ENCODE measurements at regions not wholly inside any gene's neighbourhood (a gene's known extent, or its start where the extent isn't known, plus 50 kb on each side); places are given as distances from the start of the nearest gene placed in this dataset.
"Not testable (repeated sequence)": the region's sequence is repeated elsewhere in the genome, so short reads cannot be mapped to it uniquely, and the experiment has no call there.

DNA sequence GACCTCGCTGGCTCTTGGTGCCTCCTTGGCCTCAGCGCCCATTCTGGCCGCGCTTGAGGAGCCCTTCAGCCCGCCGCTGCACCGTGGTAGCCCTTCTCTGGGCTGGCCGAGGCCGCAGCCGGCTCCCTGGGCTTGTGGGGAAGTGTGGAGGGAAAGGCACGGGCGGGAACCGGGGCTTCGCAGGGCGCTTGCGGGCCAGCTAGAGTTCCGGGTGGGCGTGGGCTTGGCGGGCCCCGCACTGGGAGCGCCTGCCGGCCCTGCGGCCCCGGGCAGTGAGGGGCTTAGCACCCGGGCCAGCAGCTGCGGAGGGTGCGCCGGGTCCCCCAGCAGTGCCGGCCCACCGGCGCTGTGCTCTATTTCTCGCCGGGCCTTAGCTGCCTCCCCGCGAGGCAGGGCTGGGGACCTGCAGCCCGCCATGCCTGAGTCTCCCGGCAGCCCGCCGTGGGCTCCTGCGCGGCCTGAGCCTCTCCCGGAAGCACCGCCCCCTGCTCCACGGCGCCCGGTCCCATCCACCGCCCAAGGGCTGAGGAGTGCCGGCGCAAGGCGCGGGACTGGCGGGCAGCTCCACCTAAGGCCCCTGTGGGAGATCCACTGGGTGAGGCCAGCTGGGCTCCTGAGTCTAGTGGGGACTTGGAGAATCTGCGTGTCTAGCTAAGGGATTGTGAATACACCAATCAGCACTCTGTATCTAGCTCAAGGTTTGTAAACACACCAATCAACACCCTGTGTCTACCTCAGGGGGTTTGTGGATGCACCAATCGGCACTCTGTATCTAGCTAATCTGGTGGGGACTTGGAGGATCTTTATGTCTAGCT lies 141.1 kb downstream of the SLCO4C1 start:
- DNase-seq: not testable (repeated sequence)

DNA sequence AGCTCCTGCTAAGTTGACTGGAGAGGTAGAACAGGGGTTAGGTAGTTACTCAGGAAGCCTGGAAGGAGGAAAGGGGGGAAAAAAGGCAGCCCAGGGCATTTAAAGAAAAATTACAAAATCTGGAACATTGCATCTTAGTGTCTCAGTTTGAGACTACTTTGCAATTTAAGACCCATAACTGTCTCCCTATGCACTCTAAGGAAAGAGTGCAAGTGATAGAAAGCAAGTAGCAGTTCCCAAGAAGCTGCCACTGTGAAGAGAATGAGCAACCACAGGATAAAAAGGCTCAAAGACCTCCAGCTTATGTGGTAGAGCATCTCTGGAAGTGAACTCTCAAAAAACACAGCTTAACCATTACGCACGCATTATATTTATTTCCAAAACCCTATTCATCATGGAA lies 141.8 kb downstream of the SLCO4C1 start:
- DNase-seq: no peak

DNA sequence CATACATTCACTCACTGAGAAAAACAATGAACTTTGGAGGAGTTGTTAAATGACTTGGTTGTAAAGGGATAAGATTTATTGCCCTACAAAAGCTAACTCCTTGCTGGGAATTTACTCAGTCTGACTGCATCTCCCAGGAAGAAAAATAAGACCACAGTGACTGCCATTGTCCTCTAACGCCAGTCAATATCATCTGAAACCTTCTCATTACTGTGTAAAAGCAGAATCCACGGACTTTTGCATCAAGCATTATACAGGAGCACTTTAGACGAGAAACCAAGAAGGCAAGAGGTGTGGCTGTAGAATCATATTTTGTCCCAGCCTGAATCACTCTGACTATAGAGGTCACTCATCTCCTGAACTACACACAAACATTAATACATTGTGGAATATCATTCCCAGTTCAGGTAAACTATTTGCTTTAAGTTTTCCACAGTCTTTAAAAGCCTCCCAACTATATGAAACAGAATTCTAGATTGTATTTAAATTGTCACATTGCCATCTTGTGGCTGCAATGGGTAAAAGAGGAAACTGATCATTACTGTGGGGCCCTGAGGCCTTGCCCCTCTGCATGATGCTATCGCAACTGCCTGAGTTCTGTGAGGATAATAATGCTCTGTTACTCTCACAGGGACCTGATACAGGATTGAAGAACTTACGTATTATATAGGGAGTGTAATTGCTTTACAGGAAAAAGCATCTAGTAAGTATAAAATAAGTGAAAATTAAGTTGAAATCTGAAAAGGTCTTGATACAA lies 142.9 kb downstream of the SLCO4C1 start:
- no peak for DNase-seq

DNA sequence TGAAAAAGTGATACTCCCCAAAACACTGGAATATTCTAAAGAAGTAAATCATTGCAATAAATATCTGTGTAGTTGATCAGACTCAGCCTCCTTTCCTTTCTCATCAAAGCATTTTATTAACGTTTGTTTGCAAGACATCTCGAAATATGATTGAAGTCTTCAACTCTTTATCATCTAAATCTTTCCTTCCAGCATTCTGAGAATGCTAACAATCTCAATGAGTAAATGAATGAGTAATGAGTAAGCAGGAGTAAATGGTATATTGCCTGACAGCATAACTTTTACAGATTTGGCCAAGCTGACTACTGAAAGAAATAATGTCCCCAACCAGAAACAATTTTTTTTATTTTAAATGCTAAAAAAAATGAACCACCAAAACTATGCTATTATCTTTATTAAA lies 157.1 kb downstream of the SLCO4C1 start:
- no peak for DNase-seq

DNA sequence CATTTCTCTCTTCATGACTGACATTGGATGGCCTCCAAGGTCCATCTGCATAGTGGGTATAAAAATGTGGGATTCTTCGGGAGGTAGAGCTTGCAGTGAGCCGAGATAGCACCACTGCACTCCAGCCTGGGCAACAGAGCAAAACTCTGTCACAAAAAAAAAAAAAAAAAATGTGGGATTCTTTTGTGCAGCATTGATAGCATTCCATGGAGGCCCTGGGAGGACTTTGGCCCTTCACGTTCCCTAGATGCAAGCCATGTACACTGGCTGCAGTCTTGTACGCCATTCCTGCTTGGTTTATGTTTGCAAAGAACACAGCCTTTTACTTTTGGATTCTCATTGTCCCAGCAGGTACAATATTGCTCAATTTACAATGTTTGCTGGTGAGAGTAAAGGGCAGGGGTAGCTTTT lies 157.8 kb downstream of the SLCO4C1 start:
- DNase-seq: no peak

DNA sequence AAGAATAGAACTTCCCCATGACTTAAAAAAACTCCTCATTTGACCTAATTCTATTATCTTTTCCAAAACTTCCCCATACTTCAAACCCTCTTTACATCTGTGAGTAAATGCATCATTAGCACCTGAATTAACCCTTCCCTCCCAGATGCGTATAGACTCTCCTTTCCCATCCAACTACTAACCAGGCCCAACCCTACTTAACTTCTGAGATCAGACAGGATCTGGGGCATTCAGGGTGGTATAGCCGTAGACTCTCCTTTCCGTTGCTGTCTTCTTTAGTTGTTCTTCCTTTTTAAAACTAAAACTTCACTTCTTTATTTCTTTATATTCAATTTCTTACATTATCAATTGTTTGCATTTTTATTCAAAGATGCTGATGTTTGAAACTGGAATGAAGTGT lies 165.2 kb downstream of the SLCO4C1 start:
- DNase-seq: no peak

DNA sequence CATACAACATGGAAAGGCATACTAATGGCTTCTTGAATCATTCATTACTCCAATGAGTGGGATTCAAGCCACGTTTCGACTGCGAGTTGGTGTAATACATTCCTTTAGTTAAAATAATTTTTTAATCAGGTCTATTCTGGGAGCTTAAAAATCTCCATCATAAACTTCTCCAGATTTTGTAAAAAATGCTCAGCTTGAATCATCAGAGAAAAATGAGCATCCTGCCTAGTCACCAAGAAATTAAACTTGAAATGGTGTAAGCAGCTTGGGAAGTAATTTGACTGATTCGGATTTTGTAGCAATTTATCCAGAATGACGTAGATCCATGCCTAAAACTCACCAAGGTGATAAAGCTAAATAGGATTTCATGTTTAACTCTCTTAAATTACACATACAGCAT lies 165.7 kb downstream of the SLCO4C1 start:
- DNase-seq: no peak

DNA sequence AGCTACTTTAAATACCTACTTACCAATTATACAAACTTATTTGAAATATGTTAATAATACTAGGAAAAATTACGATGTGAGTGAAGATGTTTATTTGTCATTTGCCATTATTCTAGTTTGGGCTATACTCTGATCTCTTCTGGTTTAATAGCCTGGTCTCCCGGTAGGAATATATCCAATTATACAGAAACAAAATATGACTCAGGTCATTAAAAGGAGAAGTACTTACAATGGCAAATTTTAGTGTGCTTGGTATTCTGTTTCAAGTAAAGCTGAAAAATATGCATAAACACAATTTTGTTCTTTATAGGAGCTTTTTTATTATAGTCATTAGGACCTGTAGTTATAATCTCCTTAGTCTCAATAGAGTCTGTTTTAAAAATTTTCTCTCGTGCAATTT lies 176.8 kb downstream of the SLCO4C1 start:
- DNase-seq: no peak

DNA sequence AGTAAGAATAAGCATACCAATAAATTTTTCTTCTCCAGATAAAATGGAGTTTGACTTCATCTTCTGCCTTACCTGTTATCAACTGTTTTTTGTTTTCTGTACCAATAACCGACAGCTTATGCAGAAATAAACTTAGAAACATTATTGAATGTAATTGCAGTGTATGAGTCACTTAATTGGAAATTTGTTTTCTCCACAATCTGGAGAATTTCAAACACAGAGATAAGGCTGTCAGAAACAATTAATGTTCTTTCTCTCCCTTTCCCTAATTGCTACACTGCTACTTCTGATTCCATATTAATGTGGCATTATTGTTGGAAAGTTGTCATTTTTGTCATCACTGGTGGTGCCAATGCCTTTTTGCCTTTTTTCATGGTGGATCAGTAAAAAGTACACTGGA lies 180.3 kb downstream of the SLCO4C1 start:
- DNase-seq: no peak

DNA sequence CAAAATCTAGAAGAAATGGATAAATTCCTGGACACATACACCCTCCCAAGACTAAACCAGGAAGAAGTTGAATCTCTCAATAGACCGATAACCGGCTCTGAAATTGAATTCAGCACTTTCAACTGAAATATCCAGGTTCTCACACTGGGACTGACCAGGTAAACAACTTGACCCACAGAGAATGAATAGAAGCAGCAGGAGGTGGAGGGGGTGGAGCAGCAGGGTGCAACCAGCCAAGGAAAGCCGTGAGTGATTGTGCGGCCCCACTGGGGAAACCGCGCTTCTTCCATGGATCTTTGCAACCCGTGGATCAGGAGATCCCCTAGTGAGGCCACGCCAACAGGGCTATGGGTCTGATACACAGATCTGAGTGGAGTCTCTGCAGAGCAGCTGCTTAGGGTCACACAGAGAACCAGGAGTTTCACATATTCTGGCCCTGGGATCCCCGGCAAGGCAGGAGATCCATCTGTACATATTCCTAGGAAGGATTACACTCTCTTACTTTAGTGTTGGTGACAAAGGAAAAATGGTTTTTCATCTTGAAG lies 181.5 kb downstream of the SLCO4C1 start:
- no peak for DNase-seq

DNA sequence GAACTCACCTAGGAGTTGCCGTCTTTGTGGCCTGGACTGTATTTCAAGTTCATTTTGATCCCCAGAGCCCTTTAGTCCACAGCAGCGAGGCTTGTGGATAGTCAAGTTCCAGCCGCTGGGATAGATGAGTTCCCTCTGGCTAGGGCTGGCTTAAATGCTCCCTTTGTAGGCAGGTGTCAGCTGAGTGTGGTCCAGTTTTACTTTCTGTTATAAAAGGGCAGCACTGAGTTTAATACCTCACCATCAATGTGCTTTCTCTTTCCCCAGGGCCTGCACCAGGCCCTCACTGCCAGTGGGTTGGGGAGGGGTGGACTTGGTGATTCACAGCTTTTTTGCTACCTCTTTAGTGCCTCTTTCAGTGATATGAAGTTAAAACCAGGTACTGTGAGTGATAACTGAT lies 188.2 kb downstream of the SLCO4C1 start:
- no peak for DNase-seq

DNA sequence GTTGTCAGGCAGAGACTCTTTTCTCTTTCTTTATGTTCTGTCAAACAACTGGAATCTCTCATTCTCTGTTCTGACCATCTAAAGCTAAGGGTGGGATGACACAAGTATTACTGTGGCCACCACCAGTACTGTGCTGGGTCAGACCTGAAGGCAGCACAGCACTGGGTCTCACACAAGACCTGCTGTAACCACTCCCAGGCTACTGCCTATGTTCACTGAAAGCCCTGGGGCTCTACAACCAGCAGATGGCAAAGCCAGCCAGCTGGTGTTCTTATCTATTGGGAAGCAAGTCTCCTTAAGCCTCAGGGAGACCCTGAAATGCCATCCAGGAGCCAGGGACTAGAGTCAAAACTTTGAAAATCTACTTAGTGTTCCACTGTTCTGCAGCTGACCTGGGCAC lies 189.5 kb downstream of the SLCO4C1 start:
- no peak for DNase-seq

DNA sequence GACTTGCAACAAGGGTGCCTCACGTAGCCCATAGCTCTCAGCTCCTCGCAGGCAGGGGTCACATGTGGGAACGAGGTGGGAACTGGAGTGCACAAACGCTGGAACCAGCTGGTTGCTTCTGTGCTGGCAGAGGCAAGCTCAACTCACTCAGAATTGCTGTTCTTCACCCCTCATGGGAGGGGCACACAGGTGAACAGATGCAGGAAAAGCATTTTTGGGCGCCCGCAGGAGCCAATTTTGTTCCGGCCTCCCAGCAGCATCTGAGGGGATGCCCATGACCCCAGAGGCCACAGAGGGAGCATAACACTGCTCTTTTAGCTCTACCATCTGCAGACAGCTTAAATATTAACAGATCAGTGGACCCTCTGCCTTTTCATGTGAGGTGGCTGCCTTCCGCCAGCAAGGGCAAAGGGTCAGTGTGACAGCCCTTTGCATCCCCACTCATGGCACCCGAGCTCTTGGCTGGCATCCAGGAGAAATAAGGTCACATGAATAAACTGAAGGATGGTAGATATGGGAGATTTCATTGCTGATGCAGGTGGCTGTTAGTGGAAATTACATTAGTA lies 196.2 kb downstream of the SLCO4C1 start:
- no peak for DNase-seq

DNA sequence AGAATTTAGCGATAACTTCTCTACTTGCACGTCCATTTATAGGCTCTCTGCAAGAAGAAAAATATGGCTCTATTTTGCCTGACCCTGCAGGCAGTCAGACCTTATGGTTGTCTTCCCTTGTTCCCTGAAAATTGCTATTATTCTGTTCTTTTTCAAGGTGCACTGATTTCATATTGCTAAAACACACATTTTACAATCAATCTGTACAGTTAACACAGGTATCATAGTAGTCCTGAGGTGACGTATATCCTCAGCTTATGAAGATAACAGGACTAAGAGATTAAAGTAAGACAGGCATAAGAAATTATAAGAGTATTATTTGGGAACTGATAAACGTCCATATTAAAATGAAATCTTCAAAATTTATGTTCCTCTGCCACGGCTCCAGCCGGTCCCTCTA lies 197.0 kb downstream of the SLCO4C1 start:
- not testable (repeated sequence) for DNase-seq

DNA sequence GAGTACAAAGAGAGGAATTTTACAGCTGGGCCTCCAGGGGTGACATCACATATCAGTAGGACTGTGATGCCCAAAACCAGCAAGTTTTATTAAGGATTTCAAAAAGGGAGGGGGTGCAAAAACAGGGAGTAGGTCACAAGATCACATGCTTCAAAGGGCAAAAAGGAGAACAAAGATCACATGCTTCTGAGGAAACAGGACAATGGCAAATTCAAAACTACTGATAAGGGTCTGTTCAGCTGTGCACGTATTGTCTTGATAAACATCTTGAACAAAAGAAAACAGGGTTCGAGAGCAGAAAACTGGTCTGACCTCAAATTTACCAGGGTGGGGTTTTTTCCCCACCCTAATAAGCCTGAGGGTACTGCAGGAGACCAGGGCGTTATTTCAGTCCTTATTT lies 197.5 kb downstream of the SLCO4C1 start:
- DNase-seq: not testable (repeated sequence)

DNA sequence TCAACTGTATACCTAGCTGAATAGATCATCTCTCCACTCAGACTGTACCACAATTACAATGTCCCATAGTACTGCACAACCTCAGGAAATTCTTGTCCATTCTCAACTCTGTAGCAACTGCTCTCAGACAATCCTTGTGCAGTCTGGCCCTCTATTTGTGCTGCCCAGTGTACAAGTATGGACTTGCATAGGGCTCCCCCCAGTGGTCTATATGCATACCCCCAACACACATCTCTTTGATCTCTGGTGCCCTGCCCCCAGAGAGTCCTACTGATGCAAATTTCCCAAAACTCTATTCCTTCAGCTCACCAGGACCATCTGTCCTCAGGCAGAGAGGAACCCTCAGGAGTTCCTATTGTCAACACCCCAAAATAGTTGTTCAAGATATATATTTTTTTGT lies 205.3 kb downstream of the SLCO4C1 start:
- DNase-seq: no peak

DNA sequence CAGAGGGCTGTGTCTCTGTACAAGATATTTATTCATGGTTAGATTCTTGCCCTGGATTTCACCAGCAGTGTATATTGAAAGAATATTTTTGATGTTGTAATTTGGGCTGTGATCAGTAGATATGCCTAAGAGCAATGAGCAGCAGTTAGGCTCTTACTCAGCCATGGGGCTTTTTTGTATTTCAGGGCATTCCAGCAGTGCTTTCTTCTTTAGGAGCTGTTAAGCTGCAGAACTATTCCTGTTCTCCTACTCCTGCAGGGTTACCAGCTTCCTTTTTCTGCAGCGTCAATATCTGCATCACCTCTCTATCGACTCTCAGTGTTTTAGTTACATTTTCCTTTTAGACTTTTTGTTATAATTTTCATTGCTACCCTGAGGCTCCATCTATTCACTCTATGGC lies 206.2 kb downstream of the SLCO4C1 start:
- no peak for DNase-seq

DNA sequence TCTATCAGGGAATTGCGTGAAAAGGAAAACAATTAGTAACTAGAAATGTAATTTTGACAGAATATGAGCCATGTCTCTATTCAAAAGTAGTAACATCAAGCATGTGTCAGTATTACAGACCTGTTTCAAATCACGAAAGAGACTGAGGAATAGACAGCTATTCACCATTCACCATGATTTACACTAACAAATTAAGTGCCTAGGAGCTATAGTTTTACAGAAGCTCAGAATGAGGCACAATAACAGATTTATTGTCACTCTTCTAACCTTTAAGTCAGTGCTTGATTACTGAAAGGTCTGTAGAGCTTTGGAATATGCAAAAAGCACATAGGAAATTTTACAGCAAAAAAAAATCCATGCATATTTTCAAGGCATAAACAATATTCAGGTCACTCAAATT lies 208.2 kb downstream of the SLCO4C1 start:
- DNase-seq: no peak

DNA sequence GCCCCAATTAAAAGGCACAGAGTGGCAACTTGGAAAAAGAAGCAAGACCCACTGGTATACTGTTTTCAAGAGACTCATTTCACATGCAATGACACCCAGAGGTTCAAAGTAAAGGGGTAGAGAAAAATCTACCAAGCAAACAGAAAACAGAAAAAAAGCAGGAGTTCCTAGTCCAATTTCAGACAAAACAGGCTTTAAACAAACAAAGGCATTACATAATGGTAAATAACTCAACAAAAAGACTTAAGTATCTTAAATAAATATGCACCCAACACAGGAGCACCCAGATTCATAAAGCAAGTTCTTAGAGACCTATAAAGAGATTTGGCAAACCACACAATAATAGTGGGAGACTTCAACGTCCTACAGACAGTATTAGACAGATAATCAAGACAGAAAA lies 215.8 kb downstream of the SLCO4C1 start:
- DNase-seq: no peak

DNA sequence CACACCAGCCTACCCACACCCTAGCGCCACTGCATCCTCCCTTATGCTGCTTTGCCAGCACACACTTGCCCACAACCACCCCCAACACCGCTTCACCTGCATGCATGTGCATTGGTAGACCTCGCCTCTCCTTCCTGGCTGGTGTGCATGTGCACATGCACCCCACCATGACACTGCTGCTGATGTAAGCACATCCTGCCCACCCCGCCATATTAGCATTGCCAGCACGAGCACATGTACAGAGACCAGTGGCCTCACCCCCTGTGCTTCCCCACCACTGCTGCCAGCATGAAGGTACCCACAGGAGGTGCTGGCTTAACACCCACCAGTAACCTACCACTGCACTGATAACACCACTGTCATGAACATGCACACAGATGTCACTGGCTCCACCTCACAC lies 218.2 kb downstream of the SLCO4C1 start:
- DNase-seq: no peak

DNA sequence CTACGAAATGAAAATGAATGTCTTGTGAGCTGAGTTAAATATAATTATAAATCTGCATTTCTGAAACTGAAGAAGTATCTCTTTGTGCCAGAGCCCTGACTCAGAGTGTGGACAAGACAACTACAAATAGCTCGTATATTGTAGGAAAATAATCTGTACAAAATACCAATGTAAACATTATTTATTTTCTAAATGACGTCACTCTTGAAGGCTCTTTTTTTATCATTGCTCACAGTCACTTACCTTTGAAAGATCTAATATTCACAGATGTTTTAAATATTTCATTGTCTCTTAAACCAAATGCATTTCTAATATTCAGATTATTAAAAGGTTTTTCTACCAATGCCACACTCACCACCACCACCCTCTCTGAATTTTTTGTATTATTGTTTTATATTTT lies 226.1 kb downstream of the SLCO4C1 start:
- DNase-seq: no peak

DNA sequence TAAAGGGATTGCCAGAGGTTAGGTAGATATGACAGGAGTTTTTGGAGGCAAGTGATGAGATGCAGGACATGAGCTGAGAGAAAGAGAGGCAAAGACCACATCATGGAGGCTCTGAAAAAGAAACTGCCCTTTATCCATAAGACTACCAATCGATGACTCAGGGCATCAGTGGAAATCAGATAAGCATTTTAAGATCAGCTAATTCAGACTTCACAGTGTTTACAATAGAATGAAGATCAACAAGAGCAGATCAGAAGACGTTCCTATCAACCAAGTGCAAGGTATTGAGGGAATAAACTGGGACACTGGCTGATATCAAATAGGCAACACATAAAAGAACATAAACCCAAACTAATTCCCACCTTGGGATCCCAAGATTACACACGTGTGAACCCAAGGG lies 227.2 kb downstream of the SLCO4C1 start:
- no peak for DNase-seq

DNA sequence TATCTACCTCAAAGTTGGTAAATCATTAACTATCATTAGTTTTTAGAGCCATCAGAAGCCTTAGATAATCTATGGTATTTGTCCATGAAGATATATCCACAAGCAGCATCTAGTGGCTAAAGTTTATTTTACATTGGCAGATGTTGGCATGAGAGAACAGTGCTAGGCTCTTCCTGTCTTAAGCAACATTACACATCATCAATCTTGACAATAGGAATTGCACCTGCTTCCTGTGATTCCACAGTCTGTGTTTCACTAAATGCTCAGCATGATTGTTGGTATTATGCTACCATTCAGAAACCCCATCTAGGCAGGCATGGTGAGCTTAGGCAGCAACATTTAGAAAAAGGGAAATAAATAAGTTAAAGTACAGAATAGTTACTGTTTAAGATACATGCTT lies 246.6 kb downstream of the SLCO4C1 start:
- no peak for DNase-seq

DNA sequence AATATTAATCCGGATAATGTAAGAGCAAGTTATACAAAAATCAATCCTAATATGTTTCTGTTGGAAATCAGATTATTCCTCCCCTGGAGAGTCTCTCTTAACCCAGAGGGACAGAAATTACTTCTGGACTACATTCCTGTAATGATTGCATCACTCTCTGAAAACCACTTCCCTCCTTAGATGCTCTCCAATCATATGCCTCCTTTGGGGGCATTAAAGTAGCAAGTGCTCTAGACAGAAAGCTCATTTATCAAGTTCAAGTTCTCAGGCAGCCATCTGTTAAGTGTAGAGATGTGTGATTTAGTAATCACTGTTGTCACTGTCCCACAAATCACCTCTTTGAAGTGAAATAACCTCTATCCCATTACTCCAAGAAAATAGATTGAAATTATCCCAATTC lies 247.1 kb downstream of the SLCO4C1 start:
- DNase-seq: no peak

All from GF-D8 (cell line).